Kasumi-1 (cell line): ENCODE measurements at regions not wholly inside any gene's neighbourhood (a gene's known extent, or its start where the extent isn't known, plus 50 kb on each side); places are given as distances from the start of the nearest gene placed in this dataset.

Experiments used
- DNase-seq, 2 experiments: peaks; one replicate each; lab custom pipeline; 2025; lab: John Stamatoyannopoulos, UW

DNA sequence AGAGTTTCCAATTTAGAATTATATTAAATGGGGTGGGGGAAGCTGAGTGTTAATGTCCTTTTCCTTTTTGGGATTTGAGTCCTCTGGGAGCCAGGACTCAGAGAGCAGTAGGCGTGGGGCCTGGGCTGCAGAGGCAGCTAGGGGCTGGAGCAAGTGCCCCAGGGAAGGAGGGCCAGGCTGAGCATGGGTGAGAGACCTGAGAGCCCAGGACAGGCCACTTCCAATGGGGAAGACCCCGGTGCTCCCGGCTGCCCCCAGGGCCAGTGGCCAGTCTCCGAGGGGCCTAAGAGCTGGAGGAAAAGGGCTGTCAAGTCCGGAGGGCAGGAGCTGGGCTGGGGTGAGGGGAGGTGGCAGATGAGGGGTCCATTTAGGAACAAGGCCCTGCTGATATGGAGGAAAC, 371.5 kb downstream of the ZNF536 start:
- DNase-seq: no peak

GRCh38 chr19:30743011-30743410, 370.8 kb downstream of the ZNF536 start:
- DNase-seq: no peak

GRCh38 chr19:30742406-30742938, 370.3 kb downstream of the ZNF536 start:
- DNase-seq: no peak

DNA sequence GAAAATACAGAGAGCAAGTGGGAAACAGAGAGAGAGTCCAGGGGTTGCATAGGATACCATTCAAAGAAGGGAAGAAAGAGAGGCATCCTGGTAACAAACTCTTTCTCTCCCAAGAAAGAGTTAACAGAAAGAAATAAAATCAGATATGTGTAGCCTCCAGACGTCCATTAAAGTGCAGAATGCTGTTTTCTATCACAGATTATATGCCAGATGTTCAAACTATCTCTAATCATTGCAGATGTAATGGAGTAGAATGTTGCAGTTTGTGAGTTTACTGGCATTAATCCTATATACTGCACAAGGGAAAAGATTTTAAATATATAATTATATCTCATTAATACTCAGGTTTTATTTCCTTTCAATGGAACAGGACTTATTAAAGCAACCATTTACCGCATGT, 369.4 kb downstream of the ZNF536 start:
- no peak for DNase-seq

DNA sequence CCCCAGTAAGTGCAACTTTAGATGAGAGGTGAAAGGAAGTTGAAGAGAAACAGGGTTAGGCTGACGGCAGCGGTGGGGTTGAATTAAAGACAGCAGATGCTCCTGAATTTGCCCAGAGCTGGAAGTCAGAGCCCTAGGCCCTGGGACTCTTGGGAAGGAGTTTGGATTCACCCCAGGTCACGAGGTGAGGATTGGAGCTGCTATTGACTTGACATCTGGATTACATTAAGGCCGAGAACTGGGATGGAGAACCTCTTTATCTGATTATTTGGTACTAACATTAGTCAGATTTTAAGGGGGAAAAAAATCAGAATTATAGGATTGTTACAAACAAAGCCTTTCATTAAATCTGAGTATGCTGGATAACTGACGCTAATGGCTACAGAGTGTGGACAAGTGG, 367.2 kb downstream of the ZNF536 start:
- no peak for DNase-seq

GRCh38 chr19:30738047-30738446, 365.9 kb downstream of the ZNF536 start:
- DNase-seq: no peak

DNA sequence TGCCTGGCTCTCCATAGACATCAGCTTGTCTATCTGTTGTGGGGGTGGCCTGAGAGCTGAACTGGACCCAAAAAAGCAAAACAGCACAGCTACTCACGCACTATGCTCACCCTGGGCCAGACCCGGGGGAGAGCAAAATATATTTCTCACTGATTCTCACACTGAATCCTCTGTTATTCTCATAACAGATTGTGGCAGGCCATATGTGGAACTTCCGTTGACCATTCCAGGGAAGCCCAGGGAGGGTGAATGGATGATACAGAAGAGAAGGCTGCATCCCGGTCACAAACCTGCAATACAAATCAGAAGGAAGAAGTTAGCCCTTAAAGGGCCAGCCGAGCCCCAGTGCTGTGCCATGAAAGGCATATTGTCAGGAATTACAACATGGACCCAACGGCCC, 362.5 kb downstream of the ZNF536 start:
- no peak for DNase-seq

DNA sequence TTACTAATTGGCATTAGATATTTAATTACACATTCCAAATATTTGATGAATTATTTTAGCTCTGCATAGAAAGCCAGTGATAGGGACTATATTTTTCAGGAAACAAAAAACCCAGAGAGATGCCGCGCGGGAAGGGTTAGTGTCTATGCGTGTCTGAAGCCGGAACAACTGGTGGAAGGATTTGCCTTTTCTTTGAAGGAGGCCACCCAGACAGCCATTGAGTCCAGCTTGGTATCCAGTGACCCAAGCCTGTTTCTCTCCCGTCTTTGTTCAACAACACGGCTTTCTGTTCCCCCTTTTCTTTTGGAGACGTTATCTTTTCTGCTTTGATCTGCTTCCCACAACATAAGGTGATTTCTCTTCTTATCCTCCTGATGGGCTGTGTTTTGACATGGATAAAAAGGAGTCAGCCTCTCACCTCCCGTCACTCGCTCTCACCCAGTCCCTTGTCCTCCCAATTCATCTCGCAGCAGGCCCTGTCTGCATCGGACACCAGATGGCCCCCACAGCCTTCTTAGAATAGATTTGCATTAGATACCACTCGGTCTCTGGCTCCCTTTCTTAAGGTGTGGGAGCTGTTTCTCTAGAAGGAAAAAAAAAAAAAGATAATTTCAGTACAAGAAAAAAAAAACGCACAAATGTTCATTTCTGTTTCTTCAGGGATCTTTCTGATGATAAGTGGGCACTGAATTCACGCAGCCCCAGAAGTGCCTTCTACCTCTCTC, 361.8 kb downstream of the ZNF536 start:
- DNase-seq: no peak

DNA sequence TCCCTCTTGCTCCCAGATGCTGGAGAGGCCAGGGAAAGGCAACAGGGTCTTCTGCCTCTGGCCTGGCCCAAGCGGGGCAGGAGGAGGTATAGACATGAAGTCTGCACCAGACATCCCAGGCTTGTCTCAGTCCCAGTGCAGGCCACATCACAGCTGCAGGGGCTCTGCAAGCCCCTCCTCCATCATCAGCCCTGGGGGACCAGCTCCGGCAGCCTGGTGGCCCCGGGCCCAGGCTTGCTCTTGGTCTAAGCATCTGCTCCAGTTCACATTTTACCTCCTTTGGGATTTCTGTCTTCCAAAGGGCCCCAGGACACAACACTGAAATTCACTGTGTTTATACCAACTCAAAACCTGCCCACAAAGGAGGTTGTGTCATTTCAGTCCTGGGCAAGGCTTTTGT, 359.4 kb downstream of the ZNF536 start:
- no peak for DNase-seq

GRCh38 chr19:30729451-30729850, 357.3 kb downstream of the ZNF536 start:
- DNase-seq: no peak

DNA sequence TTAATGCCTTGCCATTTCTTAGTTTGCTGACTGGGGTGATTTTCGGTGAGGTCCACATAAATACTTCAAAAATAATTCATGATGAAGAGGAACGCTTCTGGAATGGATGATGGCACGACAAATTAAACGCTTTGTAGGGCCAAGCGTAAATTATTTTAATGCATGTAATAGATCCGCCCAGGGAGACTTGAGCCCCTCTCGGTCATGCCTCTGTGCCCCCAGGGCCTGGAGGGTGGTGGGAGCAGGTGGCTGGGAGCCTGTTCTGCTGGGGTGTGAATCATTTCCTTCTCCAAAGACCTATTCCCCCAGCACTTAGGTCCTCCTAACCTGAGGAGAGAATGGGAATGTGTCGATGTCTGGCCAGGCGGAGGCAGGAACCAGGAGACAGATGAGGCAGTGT, 350.6 kb downstream of the ZNF536 start:
- DNase-seq: no peak

DNA sequence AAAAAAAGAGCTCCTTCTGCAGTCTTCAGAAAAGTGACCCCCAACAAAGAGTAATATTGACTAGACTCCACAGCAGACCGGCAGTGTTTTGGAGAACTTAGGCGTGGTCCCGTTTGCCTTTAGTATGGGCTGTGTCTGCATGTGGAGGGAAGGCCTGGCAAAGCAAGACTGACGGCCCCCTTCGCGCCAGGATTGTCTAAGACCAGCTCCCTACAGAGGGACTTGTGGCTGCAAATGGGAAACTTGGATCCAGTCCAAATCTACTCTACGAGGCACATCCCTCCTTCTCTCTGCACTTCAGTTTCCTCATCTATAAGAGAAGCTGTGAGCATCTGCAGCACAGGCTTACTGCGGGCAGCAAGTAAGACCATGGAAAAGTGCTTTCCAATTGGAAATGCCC, 350.0 kb downstream of the ZNF536 start:
- DNase-seq: no peak

- DNase-seq: no peak
Observed at GRCh38 chr19:30719999-30720345, 347.8 kb downstream of the ZNF536 start.

DNA sequence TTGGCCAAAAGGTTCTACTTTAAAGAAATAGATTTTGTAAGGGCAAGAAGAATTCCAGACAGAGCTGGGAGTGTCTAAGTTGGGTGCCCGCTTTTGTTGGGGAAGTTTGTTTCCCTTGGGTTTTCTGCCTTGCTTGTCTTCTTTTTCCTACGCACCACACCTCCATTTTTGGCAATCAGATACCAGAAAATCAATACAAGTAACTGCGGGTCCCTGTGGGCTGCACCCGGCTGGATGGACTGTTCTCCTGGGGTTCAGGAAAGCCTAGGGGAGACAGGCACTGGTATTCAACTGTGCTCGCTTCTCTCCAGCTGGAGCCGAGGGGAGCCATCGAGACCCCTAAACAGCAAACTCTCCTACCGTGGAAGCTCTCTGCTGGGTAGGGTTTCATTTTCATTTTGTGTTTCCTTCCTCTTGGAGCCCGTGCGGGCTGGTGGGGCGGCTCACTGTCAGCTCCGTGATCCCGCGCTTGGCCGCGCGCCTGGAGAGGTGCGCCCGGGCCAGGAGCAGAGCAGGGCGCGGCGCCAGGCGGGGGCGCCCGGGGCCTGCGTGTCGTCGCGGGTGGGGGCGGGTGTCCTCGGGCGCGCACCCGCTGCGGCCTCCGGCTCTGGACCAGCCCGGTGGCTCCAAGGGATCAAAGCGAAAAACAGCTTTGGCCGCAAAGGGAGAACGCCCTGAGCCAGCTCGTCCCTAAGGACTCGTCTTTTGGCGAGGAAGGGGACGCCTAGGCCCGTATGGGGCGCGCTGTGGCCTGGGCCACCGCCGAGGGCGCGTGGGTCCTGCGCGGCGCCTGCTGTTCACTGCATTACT, 347.2 kb downstream of the ZNF536 start:
- no peak for DNase-seq

DNA sequence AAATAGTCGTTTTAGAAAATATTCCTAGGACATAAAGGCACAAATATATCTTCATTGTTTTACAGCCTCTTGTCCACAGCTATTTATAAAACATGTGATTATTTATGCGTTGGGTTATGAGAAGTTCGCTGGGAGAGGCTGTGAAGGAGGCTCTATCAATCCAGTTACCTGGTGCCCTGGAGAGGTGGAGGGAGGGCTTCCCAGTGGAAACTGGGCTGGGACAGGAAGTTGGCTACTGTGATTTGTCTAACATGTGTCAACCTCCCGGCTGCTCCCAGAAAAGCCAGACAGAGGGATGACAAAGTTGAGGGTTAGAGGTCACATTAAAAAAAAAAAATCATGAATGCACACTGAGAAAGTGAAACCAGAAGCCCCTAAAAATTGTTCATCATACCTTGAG, 346.5 kb downstream of the ZNF536 start:
- no peak for DNase-seq

DNA sequence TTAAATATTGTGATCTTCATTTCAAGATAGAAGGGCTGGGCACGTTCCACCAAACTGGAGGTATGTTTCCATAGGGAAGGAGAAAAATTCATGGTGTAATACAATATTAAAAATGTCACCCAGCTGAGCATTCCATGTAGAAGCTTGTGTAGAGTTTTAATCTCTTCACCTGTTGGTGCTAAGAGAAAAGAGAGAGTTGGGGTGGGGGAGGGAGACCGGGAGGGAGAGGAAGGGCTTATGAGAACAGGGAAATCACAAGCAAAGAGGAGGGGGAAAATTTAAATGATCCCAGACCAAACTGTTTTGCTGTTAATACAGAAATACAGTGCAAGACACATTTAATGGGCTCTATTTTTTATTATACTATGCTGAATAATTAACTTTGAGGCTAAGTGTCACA, 345.8 kb downstream of the ZNF536 start:
- DNase-seq: no peak

GRCh38 chr19:30717381-30717780, 345.2 kb downstream of the ZNF536 start:
- no peak for DNase-seq

GRCh38 chr19:30712431-30713337, 340.5 kb downstream of the ZNF536 start:
- no peak for DNase-seq

- no peak for DNase-seq
Observed at GRCh38 chr19:30711826-30712225, 339.6 kb downstream of the ZNF536 start.

DNA sequence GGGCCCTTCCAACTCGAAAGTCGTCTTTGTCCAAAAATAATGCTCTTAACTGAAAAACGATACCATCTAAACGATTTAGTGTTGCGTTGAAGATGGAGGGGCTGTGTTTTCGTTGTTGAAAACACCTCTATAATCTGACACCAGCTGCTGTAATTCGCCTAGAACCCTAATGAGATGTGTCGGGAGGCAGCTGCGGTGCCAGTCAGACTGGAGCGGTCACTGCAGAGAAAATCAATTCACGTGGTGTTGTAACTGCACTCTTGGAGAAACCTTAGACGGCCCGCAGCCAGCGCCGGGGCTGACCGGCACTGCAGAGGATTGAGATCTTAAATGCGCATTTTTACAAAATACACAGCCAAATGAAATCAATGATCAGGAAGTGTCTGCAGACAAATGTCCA, 339.1 kb downstream of the ZNF536 start:
- no peak for DNase-seq

DNA sequence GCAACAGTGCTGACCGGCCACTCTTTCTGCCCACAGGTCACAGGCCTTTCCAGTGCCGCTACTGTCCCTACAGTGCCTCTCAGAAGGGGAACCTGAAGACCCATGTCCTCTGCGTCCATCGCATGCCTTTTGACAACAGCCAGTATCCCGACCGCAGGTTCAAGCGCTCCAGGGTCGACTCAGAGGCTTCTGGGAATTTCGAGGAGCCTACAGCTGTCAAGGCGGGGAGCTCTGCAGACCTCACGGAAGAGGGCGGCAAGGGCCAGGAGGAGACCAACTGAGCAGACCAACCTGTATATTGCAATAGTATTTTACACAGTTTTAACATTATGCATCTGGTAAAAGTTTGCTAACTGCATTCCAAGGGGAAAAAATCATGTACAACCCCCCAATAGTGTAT, 338.5 kb downstream of the ZNF536 start:
- no peak for DNase-seq

DNA sequence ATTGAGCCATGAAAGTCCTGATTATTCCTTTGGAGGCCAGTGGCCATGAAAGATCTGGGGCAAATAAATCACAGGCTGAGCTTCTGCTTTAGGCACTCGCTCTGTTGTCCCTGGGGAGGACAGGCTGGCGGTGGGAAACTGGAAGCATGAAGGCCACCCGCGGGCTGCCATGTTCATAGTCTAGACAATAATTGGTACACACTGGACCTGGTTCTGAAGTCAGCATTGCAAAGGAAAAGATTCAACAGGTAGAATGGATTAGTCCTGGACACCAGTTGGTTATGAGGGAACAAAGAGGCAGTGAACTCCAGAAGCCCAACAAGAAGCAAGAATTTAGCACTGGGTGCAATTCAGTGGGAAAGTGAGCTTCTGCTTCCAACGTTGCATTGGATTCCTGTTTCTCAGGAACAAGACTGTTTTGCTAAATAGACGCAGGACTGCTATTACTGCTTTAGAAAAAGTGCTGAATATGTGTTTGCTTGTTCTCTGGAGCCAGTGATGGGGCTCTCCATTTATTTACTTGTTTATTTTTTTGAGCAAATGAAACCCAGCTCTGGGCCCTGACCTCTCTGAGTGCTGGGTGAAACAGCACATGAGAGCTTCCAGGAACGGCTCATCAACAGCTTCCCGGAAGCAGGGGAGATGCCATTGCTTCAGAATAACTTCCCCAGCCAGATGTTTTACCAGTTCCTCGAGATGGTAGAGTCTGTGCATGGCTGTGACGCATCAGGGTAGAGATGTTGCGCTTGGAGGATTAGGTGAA, 336.4 kb downstream of the ZNF536 start:
- no peak for DNase-seq
